ENCODE measurements at regions not wholly inside any gene's neighbourhood (a gene's known extent, or its start where the extent isn't known, plus 50 kb on each side); places are given as distances from the start of the nearest gene placed in this dataset.

DNA sequence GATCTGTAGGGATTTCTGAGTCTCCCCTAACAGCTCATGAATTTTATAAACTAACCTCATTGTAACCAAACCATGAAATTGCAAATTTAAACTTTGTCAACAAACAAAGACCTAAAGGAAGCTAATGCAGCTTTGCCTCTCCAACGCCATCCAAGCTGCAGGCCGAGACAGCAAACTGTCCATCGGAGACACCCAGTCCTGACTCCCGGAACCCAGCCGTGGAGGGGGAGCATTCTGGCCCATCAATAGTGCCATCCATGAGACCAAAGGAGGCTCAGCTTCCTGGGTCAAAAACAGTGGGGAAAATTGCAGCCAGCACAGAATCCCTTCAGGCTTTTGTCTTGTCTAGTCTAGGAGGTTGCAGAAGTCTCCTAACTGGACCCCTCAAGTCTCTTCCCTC is 147.6 kb upstream of the OPCML start:
- H3K4me1 Mint-ChIP-seq (ENCODE audit: low read depth, unreplicated experiment), result no peaks in the 10 kb centered on the region
- no peaks in the 10 kb centered on the region for H3K27me3 Mint-ChIP-seq (ENCODE audit: unreplicated experiment)

DNA sequence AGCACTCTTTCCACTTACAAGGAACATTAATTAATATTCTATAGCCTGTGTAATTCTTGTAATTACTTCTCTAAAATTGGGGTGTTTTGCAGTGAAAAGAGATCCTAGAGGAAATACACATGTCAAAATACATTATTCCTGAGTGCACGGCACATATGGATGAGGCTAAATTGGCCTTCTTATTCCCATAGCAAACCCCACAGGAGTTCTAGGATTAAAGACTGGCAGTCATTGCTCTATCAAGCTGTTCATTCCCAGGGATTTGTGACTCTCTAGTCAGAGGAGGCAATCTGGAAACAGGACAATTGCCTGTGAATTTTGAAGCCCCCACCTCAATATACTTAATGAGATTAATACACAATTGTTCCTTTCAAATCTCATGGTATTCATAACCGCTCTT is 145.9 kb upstream of the OPCML start:
- no peaks in the 10 kb centered on the region for H3K36me3 Mint-ChIP-seq (ENCODE audit: insufficient read depth, unreplicated experiment)
- intact Hi-C loops (cut with micrococcal nuclease; ENCODE audit: unreplicated experiment), result no loop called here
- peaks cover 22% of the 10 kb centered on the region for H3K9me3 Mint-ChIP-seq (ENCODE audit: low read depth, unreplicated experiment)
- CTCF ChIA-PET, result no interaction called here
- H3K27me3 Mint-ChIP-seq (ENCODE audit: unreplicated experiment), result no peaks in the 10 kb centered on the region
- H3K4me1 Mint-ChIP-seq (ENCODE audit: low read depth, unreplicated experiment), result no peaks in the 10 kb centered on the region
- TF ChIP-seq CTCF (IDR thresholded peaks at IDR 0.05; ENCODE audit: unreplicated experiment), result no peak
- no peak for DNase-seq
- no peak overlapping the region for H3K4me3 Mint-ChIP-seq (ENCODE audit: low read depth, unreplicated experiment)
- no TSS peak for BruUV-seq (replicated peaks)
- no peak overlapping the region for H3K27ac Mint-ChIP-seq (ENCODE audit: unreplicated experiment)

More for the DNA sequence above, 147.6 kb upstream of the OPCML start:
- Mint-ChIP-seq H3K4me3 (ENCODE audit: low read depth, unreplicated experiment) (no peak overlapping the region), H3K9me3 (ENCODE audit: low read depth, unreplicated experiment) (peaks cover 25% of the 10 kb centered on the region), H3K27ac (ENCODE audit: unreplicated experiment) (no peak overlapping the region), H3K36me3 (ENCODE audit: insufficient read depth, unreplicated experiment) (no peaks in the 10 kb centered on the region)
- no peak for TF ChIP-seq CTCF (IDR thresholded peaks at IDR 0.05; ENCODE audit: unreplicated experiment)
- intact Hi-C loops (cut with micrococcal nuclease; ENCODE audit: unreplicated experiment), result no loop called here
- BruUV-seq (replicated peaks), result no TSS peak
- CTCF ChIA-PET, result no interaction called here
- no peak for DNase-seq

DNA sequence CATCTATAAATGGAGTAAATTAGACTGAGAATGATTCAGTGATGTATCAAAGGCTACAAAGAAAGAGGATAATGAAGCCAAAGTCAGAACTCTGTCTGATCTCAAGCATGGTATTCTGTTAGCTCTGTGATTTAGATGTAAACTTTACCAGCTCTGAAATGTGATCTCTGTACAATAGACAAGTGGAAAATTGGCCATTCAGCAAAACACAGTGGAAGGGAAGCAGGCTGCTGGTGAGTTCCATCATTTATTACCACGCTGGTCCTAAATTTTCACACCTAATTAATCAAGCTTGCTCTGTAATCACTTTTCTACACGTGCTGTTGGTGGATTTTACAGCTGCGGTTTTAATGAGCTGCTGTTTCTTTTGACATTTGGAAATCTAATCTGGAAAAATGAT is 145.1 kb upstream of the OPCML start:
- intact Hi-C loops (cut with micrococcal nuclease; ENCODE audit: unreplicated experiment), result no loop called here
- CTCF ChIA-PET, result no interaction called here
- Mint-ChIP-seq H3K4me1 (ENCODE audit: low read depth, unreplicated experiment) (no peaks in the 10 kb centered on the region), H3K9me3 (ENCODE audit: low read depth, unreplicated experiment) (peaks cover 17% of the 10 kb centered on the region), H3K4me3 (ENCODE audit: low read depth, unreplicated experiment) (no peak overlapping the region), H3K36me3 (ENCODE audit: insufficient read depth, unreplicated experiment) (no peaks in the 10 kb centered on the region), H3K27ac (ENCODE audit: unreplicated experiment) (no peak overlapping the region), H3K27me3 (ENCODE audit: unreplicated experiment) (no peaks in the 10 kb centered on the region)
- TF ChIP-seq CTCF (IDR thresholded peaks at IDR 0.05; ENCODE audit: unreplicated experiment), result no peak
- no TSS peak for BruUV-seq (replicated peaks)
- DNase-seq, result no peak

DNA sequence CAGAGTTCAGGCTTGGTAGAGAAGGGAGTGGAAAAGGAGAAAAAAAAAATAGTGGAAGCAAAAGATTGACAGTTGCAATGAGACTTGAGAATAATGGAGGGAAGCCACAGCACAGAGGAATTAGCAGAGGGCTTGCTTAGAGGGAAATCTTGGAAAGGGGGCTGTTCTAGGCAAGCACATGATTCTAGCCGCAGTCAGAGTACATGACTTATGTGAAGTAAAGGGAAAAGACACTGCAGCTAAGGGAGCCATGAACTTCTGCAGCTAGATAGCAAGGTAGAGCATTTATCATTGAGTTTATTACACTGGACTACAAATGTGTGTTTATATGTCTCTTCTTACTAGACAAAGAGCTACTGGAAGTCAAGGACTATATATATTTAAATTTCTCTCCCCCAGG is 144.0 kb upstream of the OPCML start:
- H3K9me3 Mint-ChIP-seq (ENCODE audit: low read depth, unreplicated experiment), result peaks cover 17% of the 10 kb centered on the region
- H3K4me1 Mint-ChIP-seq (ENCODE audit: low read depth, unreplicated experiment), result no peaks in the 10 kb centered on the region
- H3K4me3 Mint-ChIP-seq (ENCODE audit: low read depth, unreplicated experiment), result no peak overlapping the region
- no peak for TF ChIP-seq CTCF (IDR thresholded peaks at IDR 0.05; ENCODE audit: unreplicated experiment)
- no peaks in the 10 kb centered on the region for H3K36me3 Mint-ChIP-seq (ENCODE audit: insufficient read depth, unreplicated experiment)
- intact Hi-C loops (cut with micrococcal nuclease; ENCODE audit: unreplicated experiment), result no loop called here
- no peak overlapping the region for H3K27ac Mint-ChIP-seq (ENCODE audit: unreplicated experiment)
- BruUV-seq (replicated peaks), result no TSS peak
- no peak for DNase-seq
- CTCF ChIA-PET, result no interaction called here
- H3K27me3 Mint-ChIP-seq (ENCODE audit: unreplicated experiment), result no peaks in the 10 kb centered on the region
